GM23248 (cell line): ENCODE measurements at regions not wholly inside any gene's neighbourhood (a gene's known extent, or its start where the extent isn't known, plus 50 kb on each side); places are given as distances from the start of the nearest gene placed in this dataset.

Source experiments
- EZH2 ChIP-seq: fragments of 200-600 bp; sonication (generic); IDR thresholded peaks from 2 replicates; pipeline ENCODE4 v1.6.1; 2018; ENCODE audit warnings: antibody characterized with exemption, mild to moderate bottlenecking; ENCODE audit not compliant: insufficient read depth, poor library complexity, severe bottlenecking
- EZH2phosphoT487 ChIP-seq: fragments of 200-600 bp; sonication (generic); IDR thresholded peaks from 2 replicates; pipeline ENCODE4 v1.6.1; 2018; ENCODE audit warnings: antibody characterized with exemption, moderate library complexity, mild to moderate bottlenecking, low read depth; ENCODE audit not compliant: insufficient read depth

DNA sequence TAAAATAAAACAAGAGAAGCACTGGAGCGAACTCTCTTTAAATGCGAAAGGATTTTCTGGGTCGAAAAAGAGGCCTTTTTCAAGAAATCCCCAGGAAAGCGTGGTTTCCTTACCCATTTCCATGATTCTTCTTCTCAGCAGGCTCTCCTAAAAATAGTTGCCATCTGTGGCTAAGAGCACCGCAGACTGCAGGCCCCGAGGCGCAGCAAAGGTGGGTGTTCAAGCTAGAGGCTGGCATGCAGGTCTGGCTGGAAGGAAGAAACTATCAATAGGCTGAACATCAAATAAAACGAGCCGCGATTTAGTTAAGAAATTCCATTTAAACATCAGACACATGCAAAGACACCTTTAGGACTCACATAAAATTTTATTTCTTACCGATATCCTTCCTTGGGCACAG is 135.1 kb downstream of the ADAMTS1 start:
- no peak for TF ChIP-seq EZH2
- TF ChIP-seq EZH2phosphoT487, result no peak
